OCI-LY3 (cell line): ENCODE measurements at regions not wholly inside any gene's neighbourhood (a gene's known extent, or its start where the extent isn't known, plus 50 kb on each side); places are given as distances from the start of the nearest gene placed in this dataset.

Experiments
- EZH2phosphoT487 ChIP-seq: fragments of 200-600 bp; shearing (Covaris generic); IDR thresholded peaks from 2 replicates; pipeline ENCODE4 v1.6.1; 2018; ENCODE audit warnings: antibody characterized with exemption, mixed run types, low read depth
- TF ChIP-seq, protein P1 (sequence below): fragments of 200-600, 300-600 bp; sonication (generic); IDR thresholded peaks from 2 replicates; pipeline ENCODE4 v1.5.1; 2014; ENCODE audit warnings: antibody characterized with exemption, low read length, low read depth

- TF ChIP-seq, protein P1, sequence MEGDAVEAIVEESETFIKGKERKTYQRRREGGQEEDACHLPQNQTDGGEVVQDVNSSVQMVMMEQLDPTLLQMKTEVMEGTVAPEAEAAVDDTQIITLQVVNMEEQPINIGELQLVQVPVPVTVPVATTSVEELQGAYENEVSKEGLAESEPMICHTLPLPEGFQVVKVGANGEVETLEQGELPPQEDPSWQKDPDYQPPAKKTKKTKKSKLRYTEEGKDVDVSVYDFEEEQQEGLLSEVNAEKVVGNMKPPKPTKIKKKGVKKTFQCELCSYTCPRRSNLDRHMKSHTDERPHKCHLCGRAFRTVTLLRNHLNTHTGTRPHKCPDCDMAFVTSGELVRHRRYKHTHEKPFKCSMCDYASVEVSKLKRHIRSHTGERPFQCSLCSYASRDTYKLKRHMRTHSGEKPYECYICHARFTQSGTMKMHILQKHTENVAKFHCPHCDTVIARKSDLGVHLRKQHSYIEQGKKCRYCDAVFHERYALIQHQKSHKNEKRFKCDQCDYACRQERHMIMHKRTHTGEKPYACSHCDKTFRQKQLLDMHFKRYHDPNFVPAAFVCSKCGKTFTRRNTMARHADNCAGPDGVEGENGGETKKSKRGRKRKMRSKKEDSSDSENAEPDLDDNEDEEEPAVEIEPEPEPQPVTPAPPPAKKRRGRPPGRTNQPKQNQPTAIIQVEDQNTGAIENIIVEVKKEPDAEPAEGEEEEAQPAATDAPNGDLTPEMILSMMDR, result no peak
- TF ChIP-seq EZH2phosphoT487, result no peak
Observed at GRCh38 chr18:43686709-43687108, 409.4 kb upstream of the SYT4 start.
